ENCODE measurements at regions not wholly inside any gene's neighbourhood (a gene's known extent, or its start where the extent isn't known, plus 50 kb on each side); places are given as distances from the start of the nearest gene placed in this dataset.

DNA sequence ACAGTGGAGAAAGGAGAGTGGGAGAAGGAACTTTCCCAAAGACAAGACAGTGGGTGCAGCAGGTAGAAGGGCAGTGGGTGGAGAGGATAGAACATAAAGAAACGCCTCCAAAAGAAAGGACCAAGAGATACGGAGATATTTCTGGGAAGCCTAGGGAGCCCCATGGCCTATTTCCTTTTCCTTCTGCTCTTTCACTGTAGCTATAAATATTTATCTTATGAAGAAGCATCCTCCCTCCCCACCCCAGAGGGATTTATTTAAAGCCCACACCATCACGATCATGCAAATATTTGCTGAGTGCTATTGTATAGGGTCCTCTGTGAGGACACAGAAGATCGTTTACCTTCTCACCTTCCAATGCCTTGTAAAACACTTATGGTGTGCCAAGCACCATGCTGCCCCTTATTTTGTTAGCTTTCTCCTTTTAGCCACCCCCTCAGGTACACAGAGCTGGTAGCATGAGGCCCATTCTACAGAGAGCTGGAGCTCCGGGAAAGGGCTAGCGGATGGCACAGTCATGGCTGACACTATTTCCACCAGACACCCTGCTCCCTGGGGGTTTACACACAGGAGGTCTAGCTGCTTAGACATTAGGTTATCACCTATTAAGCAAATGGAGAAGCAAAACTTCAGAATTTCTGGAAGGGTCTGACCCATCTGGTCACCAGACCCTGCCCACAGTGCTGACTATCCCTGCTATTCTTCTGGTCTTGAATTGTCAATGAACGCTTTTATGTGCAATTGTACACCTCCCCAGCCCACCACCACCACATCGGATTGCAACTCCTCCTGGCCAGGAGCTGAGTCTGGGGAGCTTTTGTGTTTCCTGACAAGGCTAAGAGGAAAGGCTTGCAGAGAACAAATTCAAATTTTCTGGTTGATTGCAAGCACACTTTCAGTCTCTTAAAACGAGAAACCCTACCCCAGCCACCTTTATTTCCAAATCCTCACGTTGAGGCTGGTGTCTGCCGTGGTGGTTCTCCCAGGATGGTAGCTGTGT, 91.8 kb upstream of the KLF7 start:
- DNase-seq: no peak

DNA sequence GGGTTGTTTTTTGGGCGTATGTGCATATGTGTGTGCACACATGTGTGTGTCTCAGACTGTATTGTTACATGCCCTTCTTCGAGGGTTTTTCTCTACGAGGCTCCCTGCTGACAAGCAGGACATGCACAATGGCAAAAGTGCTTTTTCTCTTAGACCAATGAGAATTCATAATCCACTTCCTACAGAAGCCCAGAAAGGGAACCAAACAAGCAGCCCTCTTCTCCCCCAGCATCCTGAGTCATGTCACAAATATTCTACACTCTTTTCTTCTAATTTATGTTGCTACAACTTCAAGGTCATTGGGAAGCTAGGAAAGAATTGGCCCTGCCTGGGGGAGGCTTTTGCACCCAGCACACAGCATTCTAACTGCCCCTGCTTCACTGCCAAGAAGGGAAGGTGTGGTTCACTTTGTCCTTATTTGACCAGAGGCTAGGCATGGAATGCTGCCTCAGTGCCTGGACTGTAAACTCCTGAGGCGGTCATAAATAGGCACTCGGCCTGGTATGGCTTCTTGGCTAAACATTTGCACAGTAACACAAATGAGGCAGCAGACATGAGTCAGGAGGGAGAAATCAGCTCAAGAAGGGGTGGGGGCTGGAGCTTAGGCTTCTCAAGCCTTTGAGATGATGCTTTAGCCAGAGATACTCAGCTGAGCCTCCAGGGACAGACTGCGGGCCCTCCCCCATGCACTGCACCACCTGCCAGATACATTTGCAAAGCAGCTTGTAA, 92.7 kb upstream of the KLF7 start:
- no peak for DNase-seq

GRCh38 chr2:207260021-207260420, 94.3 kb upstream of the KLF7 start:
- no peak for DNase-seq

- DNase-seq: no peak
These were observed 95.2 kb upstream of the KLF7 start for GRCh38 chr2:207260947-207261346.

DNA sequence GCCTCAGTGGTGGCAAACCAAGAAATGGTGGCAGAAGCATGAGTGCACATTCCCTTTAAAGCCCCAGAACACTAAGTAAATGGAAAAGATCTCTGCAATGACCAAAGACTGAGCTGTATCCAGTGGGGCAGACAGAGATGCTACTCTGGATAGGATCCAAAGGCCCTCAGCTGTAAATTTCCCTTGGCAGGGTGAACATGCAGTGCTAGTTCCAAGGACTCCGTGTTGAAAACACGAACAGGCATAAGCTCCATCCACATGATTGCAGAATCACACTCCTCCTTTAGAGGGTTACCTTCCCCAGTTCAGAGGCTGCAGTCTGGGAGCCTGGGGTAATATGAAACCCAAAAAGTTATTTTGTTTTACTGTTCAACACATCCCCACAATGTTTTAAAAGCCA, 98.6 kb upstream of the KLF7 start:
- no peak for DNase-seq

DNA sequence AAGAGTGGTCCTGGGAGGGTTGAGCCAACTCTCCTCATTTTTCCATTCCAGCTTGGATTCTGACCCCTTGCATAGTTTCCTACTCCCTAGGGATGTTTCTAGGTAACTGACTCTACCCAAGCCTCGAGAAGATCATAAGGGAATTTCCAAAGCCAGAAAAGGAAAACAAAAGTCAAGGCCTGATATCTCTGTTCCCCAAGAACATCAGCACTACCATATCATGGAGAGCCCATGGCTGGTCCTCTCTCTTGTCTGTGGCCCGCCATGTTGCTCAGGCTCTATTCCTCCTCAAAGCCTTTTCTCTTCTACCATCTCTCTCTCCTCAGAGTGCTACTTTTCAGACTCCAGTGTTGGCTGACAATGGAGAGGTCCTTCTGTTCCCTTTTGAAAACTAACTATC, 99.6 kb upstream of the KLF7 start:
- no peak for DNase-seq

DNA sequence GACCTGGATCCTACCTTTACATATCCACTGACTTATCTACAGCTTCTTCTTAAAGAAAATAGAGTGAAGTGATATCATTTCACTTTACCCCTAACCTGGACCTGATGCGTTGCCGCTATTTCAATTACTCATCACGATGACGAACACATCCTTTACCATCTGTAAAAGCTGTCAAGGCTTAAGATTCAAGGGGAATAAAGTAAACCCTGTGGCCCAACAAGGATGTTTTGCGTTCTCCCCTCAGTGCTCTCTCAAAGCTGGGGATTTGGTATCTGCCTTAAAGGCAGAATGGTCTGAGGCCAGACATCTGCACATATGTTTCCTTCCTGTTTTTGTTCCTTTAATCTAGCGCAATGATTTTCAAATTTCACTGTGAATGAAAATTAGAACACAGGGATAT, 100.1 kb upstream of the KLF7 start:
- DNase-seq: no peak

GRCh38 chr2:207266648-207267047, 100.9 kb upstream of the KLF7 start:
- no peak for DNase-seq

- DNase-seq: no peak
These were observed 103.3 kb upstream of the KLF7 start for GRCh38 chr2:207269038-207269437.

- no peak for DNase-seq
These were observed 108.9 kb upstream of the KLF7 start for GRCh38 chr2:207274530-207275189.

GRCh38 chr2:207275779-207276178, 110.0 kb upstream of the KLF7 start:
- no peak for DNase-seq

GRCh38 chr2:207276248-207276647, 110.5 kb upstream of the KLF7 start:
- no peak for DNase-seq

- no peak for DNase-seq
These were observed 111.1 kb upstream of the KLF7 start for GRCh38 chr2:207276858-207277257.

- no peak for DNase-seq
These were observed 113.8 kb upstream of the KLF7 start for GRCh38 chr2:207279520-207279919.

- DNase-seq: no peak
These were observed 115.7 kb upstream of the KLF7 start for GRCh38 chr2:207281436-207281835.

DNA sequence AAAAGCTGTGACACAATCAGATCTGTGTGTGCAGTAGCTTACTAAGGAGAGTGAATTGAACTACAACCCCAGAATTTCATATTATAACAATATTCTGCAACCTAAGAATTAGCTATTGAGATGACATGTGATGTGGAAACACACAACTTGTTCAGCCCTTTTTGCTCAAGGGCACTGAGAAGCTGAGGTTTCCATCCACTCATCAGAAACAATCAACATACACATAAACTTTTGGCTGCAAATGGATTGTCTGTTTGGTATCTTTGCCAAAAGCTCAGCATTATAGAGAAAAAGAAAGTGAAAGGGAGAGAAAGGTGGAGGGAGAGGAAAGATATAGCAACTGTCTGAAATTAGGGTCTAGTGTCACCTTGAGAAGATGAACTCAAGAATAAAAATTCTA, 117.2 kb upstream of the KLF7 start:
- peak; percentile 80 for DNase-seq

DNA sequence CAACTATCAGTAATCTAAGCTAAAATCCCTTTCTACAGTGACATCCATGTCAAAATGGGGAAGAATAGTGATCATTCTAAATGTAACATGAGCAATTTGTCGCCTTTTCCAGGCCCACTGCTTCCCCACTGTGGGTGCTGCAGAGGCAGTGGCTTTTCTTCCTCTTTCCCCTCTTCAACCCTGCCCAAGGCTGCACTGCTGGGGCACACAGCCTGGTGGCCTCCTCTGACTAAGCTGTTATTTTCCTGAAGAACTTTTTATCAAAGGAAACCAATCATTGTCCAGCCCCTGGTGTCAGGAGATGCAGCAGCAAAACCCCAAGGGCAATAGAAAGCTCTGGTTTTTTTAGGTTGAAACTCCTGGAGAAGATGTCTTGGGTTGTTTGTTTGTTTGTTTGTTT, 117.6 kb upstream of the KLF7 start:
- DNase-seq: peak; percentile 90

DNA sequence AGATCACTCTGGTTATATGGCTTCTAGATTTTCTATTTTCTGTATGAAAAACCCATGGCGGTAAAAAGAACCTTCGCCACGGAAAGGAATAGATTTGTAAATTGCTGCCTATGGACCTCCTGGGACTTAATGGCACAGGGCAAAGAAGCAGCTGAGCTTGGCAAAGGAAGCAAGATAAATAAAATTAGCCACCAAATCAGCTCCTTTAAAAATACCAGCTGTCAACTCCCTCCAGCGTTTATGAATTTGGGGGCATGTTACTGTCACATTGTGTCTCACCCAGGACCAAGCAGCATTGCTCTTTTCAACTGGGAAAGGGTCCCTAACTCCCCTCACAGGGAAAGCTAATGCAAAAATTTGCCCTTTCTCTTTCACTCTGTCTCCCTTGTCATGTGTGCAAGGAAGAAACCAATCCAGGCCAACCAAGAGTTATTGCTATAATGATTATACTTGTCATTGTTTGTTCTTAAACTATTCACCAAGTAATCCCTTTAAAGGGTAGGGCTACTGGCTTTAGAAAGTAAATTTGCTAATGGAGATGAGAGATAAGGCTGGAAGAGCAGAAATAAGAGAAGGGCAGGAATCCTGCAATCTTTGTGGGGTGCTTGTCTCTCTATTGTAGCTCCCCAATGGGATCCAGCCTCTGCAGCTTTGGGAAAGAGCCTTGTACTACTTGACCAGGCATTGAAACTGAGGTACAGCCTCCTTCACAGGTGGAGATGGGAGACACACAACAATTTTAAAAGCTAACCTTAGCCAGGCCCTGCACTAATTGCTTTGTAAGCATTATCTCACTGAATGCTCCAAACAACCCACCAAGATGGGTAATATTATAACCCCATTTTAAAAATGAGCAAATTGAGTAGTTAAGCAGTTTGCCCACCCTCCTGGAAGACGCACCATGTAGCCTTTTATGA, 119.1 kb upstream of the KLF7 start:
- DNase-seq: peak; percentile 6

DNA sequence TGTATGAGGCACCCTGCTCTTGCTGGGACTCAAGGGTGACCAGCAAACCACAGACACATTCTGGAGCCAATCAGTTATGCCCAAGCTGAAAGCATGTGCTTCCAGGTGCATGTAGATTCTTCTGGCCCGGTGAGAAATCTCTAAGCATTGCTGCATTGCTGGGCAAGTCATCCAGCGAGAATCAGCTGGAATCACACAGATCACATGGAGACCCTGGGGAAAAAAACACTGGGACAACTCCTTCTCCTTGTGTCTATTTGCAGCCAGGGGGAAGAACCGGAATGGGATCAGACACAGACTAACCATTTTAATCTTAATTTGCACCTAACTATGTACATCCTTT, 119.7 kb upstream of the KLF7 start:
- no peak for DNase-seq

DNA sequence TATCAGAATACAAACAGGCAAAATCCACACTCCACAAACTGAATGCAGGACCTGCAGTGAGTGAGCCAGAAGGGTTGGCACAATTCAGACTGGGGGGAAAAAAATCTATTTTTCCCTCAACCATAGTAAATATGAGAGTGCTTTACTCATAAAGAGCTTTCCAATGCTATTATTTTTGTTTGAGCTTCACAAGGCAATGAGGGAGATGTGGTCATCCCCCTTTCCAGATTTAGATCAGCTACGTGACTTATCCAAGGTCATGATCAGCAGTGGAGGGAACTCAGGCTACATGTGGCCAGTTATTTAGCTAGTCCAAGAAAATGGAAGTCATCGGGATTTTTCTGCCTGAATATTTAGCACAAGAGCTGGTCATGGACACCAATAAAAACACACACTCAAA, 120.4 kb upstream of the KLF7 start:
- DNase-seq: no peak

GRCh38 chr2:207288628-207289027, 122.9 kb upstream of the KLF7 start:
- no peak for DNase-seq

DNA sequence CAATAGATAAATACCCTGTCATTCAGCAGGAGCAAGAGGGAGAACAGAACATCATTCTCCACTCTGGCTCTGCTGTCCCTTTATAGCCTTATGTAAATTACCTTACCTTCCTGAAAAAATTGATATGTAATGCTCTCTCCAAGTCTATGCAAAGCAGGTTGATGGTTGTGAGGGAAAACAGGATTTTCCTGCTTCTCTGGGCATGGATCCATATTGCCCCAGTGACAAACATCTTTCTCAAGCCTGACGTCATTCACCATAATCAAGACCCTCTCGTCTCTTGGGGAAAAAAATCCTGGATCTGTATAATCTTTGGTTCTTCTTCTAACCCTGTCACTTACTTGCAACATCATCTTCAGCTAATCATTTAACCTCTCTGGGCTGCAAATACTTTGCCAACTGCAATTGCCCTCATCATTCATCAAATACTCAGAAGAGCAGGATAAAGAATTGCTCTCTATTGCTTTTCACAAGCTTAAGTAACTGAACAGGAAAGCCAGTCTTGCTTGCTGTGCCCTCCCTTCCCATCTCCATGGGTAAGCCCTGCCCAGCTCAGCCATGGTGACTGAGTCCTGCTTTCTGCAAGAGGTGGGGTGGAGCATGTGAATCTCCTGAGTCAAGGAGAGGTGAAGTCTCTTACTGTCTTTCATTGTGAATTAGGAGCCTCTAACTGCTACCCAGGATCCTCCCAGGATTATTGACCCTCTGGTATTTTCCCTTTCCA, 123.7 kb upstream of the KLF7 start:
- DNase-seq: no peak

Measured in OCI-M1 (cell line).